ENCODE measurements at regions not wholly inside any gene's neighbourhood (a gene's known extent, or its start where the extent isn't known, plus 50 kb on each side); places are given as distances from the start of the nearest gene placed in this dataset.

- no peak for TF ChIP-seq CTCF (conservative IDR thresholded peaks at IDR 0.05; ENCODE audit: low read depth, low read length)
- no peak for TF ChIP-seq RAD21 (IDR thresholded peaks at IDR 0.05; ENCODE audit: low read length)
These were observed 66.6 kb upstream of the HRH2 start for GRCh38 chr5:175591293-175591692.

Data from IMR-90 (cell line).